CD4-positive, alpha-beta T cell (primary cell): ENCODE measurements at regions not wholly inside any gene's neighbourhood (a gene's known extent, or its start where the extent isn't known, plus 50 kb on each side); places are given as distances from the start of the nearest gene placed in this dataset.

Experiments
- ATAC-seq: fragments of 200-7000 bp; cut with Tn5 transposase; one replicate; pipeline ENCODE4 v1.10.0; 2022; ENCODE audit warnings: mild to moderate bottlenecking; ENCODE audit not compliant: poor library complexity
- CTCF ChIA-PET: fragments of 350-600 bp; sonication (Branson Sonifier 250); formaldehyde crosslinking; loops from one replicate; lab custom pipeline; 2021; ENCODE audit warnings: antibody characterized with exemption, inconsistent platforms; lab: Charles Lee
- POLR2A ChIA-PET: fragments of 350-600 bp; sonication (Branson Sonifier 250); formaldehyde crosslinking; loops from one replicate; lab custom pipeline; 2021; ENCODE audit warnings: antibody characterized with exemption, inconsistent platforms; lab: Charles Lee
- DNase-seq, 14 experiments: peaks; one replicate each; pipeline ENCODE4 v3.0.0-alpha.2; 2013 to 2020; ENCODE audit warnings: mixed read lengths in 2 of 14
- H3K27ac ChIP-seq, 2 donors: one replicate each; pipeline versions ENCODE4 v1.5.1 to v1.7.0; 2013; ENCODE audit warnings: low read length in 2 of 2, low read depth in 1 of 2, mild to moderate bottlenecking in 1 of 2
- H3K27me3 ChIP-seq, 2 experiments: 1 replicate in 1 of 2; 2 replicates in 1 of 2; pipeline versions ENCODE4 v1.6.1 to v1.7.0; 2013; ENCODE audit warnings: low read length in 2 of 2, control low read depth in 1 of 2, mild to moderate bottlenecking in 1 of 2, moderate library complexity in 1 of 2; ENCODE audit not compliant: insufficient read depth in 2 of 2, control insufficient read depth in 1 of 2
- H3K36me3 ChIP-seq: one replicate; pipeline ENCODE4 v1.6.1; 2013; ENCODE audit warnings: low read length, control low read depth; ENCODE audit not compliant: insufficient read depth
- H3K4me1 ChIP-seq: one replicate; pipeline ENCODE4 v1.6.1; 2013; ENCODE audit warnings: low read length, control low read depth; ENCODE audit not compliant: insufficient read depth
- H3K4me3 ChIP-seq: one replicate; pipeline ENCODE4 v1.5.1; 2013; ENCODE audit warnings: mild to moderate bottlenecking, low read length, moderate library complexity
- H3K9me3 ChIP-seq, 2 experiments: 1 replicate in 1 of 2; 2 replicates in 1 of 2; pipeline versions ENCODE4 v1.6.1 to v1.7.0; 2013; ENCODE audit warnings: low read length in 2 of 2, mild to moderate bottlenecking in 2 of 2, control low read depth in 1 of 2, moderate library complexity in 1 of 2; ENCODE audit not compliant: control insufficient read depth in 1 of 2, insufficient read depth in 1 of 2
- H3K27ac Mint-ChIP-seq: one replicate; pipeline ENCODE4 v1.8.0; 2020; ENCODE audit warnings: mixed read lengths
- H3K27me3 Mint-ChIP-seq: one replicate; pipeline ENCODE4 v1.8.0; 2021; ENCODE audit warnings: mixed read lengths
- H3K36me3 Mint-ChIP-seq: one replicate; pipeline ENCODE4 v1.8.0; 2021; ENCODE audit warnings: low read depth, mixed read lengths
- H3K4me1 Mint-ChIP-seq: one replicate; pipeline ENCODE4 v1.8.0; 2021; ENCODE audit warnings: low read depth, mixed read lengths
- H3K4me3 Mint-ChIP-seq: one replicate; pipeline ENCODE4 v1.8.0; 2020; ENCODE audit warnings: mild to moderate bottlenecking, mixed read lengths
- H3K9me3 Mint-ChIP-seq: one replicate; pipeline ENCODE4 v1.8.0; 2020; ENCODE audit warnings: mixed read lengths
- CTCF ChIP-seq: fragments of 200-600 bp; IDR thresholded peaks from one replicate; pipeline ENCODE4 v1.8.0; 2022; ENCODE audit warnings: antibody characterized with exemption, mild to moderate bottlenecking
- intact Hi-C, 2 experiments: fragments of 100-400 bp; cut with DNase I in 1 of 2; cut with micrococcal nuclease in 1 of 2; formaldehyde crosslinking; loops; one replicate each; pipeline versions ENCODE4 v1.15.1 to v1.9.0; 2023 to 2025; cut with DNase I, micrococcal nuclease

- no peaks in the 10 kb centered on the region for H3K36me3 Mint-ChIP-seq
- no peak for DNase-seq
- Histone ChIP-seq H3K36me3 (no peaks in the 10 kb centered on the region), H3K9me3 (no peaks in the 10 kb centered on the region), H3K27me3 (no peaks in the 10 kb centered on the region), H3K4me3 (no peak overlapping the region), H3K4me1 (no peaks in the 10 kb centered on the region), H3K27ac (no peak overlapping the region)
- ChIA-PET POLR2A (no interaction called here), CTCF (no interaction called here)
- peaks cover 3% of the 10 kb centered on the region for H3K9me3 Mint-ChIP-seq
- no peak for TF ChIP-seq CTCF
- intact Hi-C loops, result no loop called here
- H3K27ac Mint-ChIP-seq, result no peak overlapping the region
- no peaks in the 10 kb centered on the region for H3K4me1 Mint-ChIP-seq
- no peaks in the 10 kb centered on the region for H3K27me3 Mint-ChIP-seq
- ATAC-seq, result no peak
- H3K4me3 Mint-ChIP-seq, result no peak overlapping the region
Measured at GRCh38 chr16:9425236-9425635, 333.8 kb downstream of the HAPSTR1 start.

- Histone ChIP-seq H3K27ac (no peak overlapping the region), H3K4me3 (no peak overlapping the region), H3K27me3 (no peaks in the 10 kb centered on the region), H3K9me3 (no peaks in the 10 kb centered on the region), H3K4me1 (no peaks in the 10 kb centered on the region), H3K36me3 (no peaks in the 10 kb centered on the region)
- Mint-ChIP-seq H3K9me3 (no peaks in the 10 kb centered on the region), H3K4me1 (no peaks in the 10 kb centered on the region), H3K27me3 (no peaks in the 10 kb centered on the region), H3K4me3 (no peak overlapping the region), H3K27ac (no peak overlapping the region), H3K36me3 (no peaks in the 10 kb centered on the region)
- intact Hi-C loops, result no loop called here
- DNase-seq (no peak), ATAC-seq (no peak)
- TF ChIP-seq CTCF, result no peak
- ChIA-PET CTCF (no interaction called here), POLR2A (no interaction called here)
Measured at GRCh38 chr16:9428355-9429005, 337.0 kb downstream of the HAPSTR1 start.

GRCh38 chr16:9429646-9430330 is 338.3 kb downstream of the HAPSTR1 start:
- no peaks in the 10 kb centered on the region for H3K4me1 Mint-ChIP-seq
- TF ChIP-seq CTCF, result no peak
- no peak overlapping the region for H3K27ac Mint-ChIP-seq
- Histone ChIP-seq H3K4me3 (no peak overlapping the region), H3K9me3 (no peaks in the 10 kb centered on the region), H3K27ac (no peak overlapping the region), H3K27me3 (no peaks in the 10 kb centered on the region), H3K4me1 (no peaks in the 10 kb centered on the region), H3K36me3 (no peaks in the 10 kb centered on the region)
- DNase-seq (no peak), ATAC-seq (no peak)
- no peak overlapping the region for H3K4me3 Mint-ChIP-seq
- H3K36me3 Mint-ChIP-seq, result no peaks in the 10 kb centered on the region
- POLR2A ChIA-PET, result no interaction called here
- CTCF ChIA-PET, result no interaction called here
- no peaks in the 10 kb centered on the region for H3K27me3 Mint-ChIP-seq
- no peaks in the 10 kb centered on the region for H3K9me3 Mint-ChIP-seq
- intact Hi-C loops, result no loop called here
